ENCODE measurements at regions not wholly inside any gene's neighbourhood (a gene's known extent, or its start where the extent isn't known, plus 50 kb on each side); places are given as distances from the start of the nearest gene placed in this dataset.

DNA sequence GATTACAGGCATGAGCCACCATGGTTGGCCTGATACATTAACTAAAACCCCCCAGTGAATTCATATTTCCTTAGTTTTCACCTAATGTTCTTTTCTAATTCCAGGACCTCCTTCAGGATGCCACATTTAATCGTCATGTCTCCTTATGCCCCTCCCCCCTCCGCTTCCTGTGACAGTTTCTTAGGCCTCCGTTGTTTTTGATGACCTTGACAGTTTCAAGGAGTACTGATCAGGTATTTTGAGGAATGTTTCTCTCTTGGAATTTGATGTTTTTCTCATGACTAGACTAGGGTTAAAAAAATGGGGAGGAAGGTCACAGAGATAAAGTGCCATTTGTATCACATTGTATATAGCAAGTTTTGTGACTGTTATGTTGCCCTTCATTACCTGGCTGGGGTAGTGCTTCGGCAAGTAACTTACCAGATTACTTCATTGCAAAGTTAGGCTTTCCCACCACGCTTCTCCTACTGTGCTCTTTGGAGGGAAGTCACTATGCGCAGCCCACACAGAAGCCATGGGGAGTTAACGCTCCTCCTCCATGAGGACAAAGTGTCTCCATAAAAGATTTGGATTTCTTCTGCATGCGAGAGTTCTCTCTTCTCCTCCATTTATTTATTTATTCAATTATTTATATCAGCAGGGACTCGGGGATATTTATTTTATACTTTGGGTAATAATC is 99.5 kb downstream of the NCR2 start:
- TF ChIP-seq, protein P1, sequence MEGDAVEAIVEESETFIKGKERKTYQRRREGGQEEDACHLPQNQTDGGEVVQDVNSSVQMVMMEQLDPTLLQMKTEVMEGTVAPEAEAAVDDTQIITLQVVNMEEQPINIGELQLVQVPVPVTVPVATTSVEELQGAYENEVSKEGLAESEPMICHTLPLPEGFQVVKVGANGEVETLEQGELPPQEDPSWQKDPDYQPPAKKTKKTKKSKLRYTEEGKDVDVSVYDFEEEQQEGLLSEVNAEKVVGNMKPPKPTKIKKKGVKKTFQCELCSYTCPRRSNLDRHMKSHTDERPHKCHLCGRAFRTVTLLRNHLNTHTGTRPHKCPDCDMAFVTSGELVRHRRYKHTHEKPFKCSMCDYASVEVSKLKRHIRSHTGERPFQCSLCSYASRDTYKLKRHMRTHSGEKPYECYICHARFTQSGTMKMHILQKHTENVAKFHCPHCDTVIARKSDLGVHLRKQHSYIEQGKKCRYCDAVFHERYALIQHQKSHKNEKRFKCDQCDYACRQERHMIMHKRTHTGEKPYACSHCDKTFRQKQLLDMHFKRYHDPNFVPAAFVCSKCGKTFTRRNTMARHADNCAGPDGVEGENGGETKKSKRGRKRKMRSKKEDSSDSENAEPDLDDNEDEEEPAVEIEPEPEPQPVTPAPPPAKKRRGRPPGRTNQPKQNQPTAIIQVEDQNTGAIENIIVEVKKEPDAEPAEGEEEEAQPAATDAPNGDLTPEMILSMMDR (IDR thresholded peaks at IDR 0.05) = no peak
- TF ChIP-seq POLR2A (IDR thresholded peaks at IDR 0.05) = no peak
